ENCODE measurements at regions not wholly inside any gene's neighbourhood (a gene's known extent, or its start where the extent isn't known, plus 50 kb on each side); places are given as distances from the start of the nearest gene placed in this dataset.

DNA sequence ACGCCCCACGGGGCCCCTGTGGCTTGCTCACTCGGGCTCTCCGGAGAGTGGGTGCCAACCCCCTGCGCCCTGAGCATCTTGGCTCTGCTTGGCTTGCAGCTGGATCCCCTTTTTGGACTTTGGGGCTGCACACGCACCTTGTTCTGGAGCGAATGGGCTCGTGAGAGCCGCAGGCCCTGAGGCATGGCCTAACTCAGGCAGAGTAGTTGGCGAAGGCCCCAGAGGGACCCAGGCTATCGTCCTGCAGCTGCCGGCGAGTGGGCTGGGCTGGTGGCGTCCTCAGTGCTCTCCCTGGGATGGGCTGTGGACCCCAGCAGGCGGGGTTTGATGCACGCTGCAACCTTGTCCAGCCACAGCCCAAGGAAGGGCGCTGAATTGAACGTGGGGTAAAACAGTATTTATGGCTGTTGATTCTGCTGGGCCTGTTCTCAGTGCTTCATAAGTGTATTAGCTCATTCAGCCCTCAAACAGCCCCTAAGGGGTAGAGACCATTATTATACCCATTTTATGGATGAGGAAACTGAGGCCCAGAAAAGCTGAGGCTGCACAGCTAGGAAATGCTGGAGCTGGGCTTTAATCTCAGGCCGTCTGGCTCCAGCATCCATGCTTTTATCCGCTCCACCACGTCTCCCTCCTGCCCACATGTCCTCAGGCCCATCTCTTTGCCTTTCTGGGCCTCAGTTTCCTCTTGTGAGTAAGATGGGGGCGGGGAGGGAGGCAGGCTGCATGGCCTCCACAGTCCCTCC is 171.2 kb upstream of the CIBAR2 start:
- TF ChIP-seq, protein P1, sequence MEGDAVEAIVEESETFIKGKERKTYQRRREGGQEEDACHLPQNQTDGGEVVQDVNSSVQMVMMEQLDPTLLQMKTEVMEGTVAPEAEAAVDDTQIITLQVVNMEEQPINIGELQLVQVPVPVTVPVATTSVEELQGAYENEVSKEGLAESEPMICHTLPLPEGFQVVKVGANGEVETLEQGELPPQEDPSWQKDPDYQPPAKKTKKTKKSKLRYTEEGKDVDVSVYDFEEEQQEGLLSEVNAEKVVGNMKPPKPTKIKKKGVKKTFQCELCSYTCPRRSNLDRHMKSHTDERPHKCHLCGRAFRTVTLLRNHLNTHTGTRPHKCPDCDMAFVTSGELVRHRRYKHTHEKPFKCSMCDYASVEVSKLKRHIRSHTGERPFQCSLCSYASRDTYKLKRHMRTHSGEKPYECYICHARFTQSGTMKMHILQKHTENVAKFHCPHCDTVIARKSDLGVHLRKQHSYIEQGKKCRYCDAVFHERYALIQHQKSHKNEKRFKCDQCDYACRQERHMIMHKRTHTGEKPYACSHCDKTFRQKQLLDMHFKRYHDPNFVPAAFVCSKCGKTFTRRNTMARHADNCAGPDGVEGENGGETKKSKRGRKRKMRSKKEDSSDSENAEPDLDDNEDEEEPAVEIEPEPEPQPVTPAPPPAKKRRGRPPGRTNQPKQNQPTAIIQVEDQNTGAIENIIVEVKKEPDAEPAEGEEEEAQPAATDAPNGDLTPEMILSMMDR (IDR thresholded peaks at IDR 0.05): no peak
- TF ChIP-seq GABPA (IDR thresholded peaks at IDR 0.05; ENCODE audit: low read depth) (no peak), SMC3 (IDR thresholded peaks at IDR 0.05; ENCODE audit: low read depth, low read length) (no peak), JUND (IDR thresholded peaks at IDR 0.05) (no peak), POLR2AphosphoS5 (IDR thresholded peaks at IDR 0.05; ENCODE audit: low read depth, low read length) (no peak), RAD21 (IDR thresholded peaks at IDR 0.05; ENCODE audit: low read length) (no peak), EP300 (IDR thresholded peaks at IDR 0.05; ENCODE audit: borderline replicate concordance in 1 of 2, low read depth in 1 of 2, low read length in 1 of 2) (no peak), TAF1 (IDR thresholded peaks at IDR 0.05; ENCODE audit: borderline replicate concordance, low read depth, low read length) (no peak), YY1 (IDR thresholded peaks at IDR 0.05; ENCODE audit: low read depth) (no peak)
- TF ChIP-seq, protein P2, sequence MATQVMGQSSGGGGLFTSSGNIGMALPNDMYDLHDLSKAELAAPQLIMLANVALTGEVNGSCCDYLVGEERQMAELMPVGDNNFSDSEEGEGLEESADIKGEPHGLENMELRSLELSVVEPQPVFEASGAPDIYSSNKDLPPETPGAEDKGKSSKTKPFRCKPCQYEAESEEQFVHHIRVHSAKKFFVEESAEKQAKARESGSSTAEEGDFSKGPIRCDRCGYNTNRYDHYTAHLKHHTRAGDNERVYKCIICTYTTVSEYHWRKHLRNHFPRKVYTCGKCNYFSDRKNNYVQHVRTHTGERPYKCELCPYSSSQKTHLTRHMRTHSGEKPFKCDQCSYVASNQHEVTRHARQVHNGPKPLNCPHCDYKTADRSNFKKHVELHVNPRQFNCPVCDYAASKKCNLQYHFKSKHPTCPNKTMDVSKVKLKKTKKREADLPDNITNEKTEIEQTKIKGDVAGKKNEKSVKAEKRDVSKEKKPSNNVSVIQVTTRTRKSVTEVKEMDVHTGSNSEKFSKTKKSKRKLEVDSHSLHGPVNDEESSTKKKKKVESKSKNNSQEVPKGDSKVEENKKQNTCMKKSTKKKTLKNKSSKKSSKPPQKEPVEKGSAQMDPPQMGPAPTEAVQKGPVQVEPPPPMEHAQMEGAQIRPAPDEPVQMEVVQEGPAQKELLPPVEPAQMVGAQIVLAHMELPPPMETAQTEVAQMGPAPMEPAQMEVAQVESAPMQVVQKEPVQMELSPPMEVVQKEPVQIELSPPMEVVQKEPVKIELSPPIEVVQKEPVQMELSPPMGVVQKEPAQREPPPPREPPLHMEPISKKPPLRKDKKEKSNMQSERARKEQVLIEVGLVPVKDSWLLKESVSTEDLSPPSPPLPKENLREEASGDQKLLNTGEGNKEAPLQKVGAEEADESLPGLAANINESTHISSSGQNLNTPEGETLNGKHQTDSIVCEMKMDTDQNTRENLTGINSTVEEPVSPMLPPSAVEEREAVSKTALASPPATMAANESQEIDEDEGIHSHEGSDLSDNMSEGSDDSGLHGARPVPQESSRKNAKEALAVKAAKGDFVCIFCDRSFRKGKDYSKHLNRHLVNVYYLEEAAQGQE (IDR thresholded peaks at IDR 0.05; ENCODE audit: low read depth, low read length): no peak
- TF ChIP-seq, protein P3, sequence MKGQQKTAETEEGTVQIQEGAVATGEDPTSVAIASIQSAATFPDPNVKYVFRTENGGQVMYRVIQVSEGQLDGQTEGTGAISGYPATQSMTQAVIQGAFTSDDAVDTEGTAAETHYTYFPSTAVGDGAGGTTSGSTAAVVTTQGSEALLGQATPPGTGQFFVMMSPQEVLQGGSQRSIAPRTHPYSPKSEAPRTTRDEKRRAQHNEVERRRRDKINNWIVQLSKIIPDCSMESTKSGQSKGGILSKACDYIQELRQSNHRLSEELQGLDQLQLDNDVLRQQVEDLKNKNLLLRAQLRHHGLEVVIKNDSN (IDR thresholded peaks at IDR 0.05; ENCODE audit: borderline replicate concordance, low read depth): no peak
- TF ChIP-seq, protein P4, sequence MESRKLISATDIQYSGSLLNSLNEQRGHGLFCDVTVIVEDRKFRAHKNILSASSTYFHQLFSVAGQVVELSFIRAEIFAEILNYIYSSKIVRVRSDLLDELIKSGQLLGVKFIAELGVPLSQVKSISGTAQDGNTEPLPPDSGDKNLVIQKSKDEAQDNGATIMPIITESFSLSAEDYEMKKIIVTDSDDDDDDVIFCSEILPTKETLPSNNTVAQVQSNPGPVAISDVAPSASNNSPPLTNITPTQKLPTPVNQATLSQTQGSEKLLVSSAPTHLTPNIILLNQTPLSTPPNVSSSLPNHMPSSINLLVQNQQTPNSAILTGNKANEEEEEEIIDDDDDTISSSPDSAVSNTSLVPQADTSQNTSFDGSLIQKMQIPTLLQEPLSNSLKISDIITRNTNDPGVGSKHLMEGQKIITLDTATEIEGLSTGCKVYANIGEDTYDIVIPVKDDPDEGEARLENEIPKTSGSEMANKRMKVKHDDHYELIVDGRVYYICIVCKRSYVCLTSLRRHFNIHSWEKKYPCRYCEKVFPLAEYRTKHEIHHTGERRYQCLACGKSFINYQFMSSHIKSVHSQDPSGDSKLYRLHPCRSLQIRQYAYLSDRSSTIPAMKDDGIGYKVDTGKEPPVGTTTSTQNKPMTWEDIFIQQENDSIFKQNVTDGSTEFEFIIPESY (IDR thresholded peaks at IDR 0.05; ENCODE audit: borderline replicate concordance, low read depth): no peak
- TF ChIP-seq, protein P5, sequence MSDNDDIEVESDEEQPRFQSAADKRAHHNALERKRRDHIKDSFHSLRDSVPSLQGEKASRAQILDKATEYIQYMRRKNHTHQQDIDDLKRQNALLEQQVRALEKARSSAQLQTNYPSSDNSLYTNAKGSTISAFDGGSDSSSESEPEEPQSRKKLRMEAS (IDR thresholded peaks at IDR 0.05; ENCODE audit: low read depth): no peak
